Neutrophil (primary cell): ENCODE measurements at regions not wholly inside any gene's neighbourhood (a gene's known extent, or its start where the extent isn't known, plus 50 kb on each side); places are given as distances from the start of the nearest gene placed in this dataset.
"Not testable (repeated sequence)": the region's sequence is repeated elsewhere in the genome, so short reads cannot be mapped to it uniquely, and the experiment has no call there.

Experiments used
- H3K27ac ChIP-seq: fragments of 200-600 bp; sonication (generic); 2 replicates; pipeline ENCODE4 v1.5.1; 2016; ENCODE audit warnings: mild to moderate bottlenecking, moderate library complexity
- H3K27me3 ChIP-seq: fragments of 200-600 bp; sonication (generic); 2 replicates; pipeline ENCODE4 v1.6.0; 2016; ENCODE audit warnings: mild to moderate bottlenecking
- H3K36me3 ChIP-seq: fragments of 200-600 bp; sonication (generic); 2 replicates; pipeline ENCODE4 v1.5.1; 2017
- H3K4me1 ChIP-seq, 2 experiments: fragments of 200-600 bp in 1 of 2; sonication (generic) in 1 of 2; 1 replicate in 1 of 2; 2 replicates in 1 of 2; pipeline versions ENCODE4 v1.5.1 to v1.6.1; 2013 to 2016; ENCODE audit warnings: low read depth in 1 of 2, low read length in 1 of 2, mild to moderate bottlenecking in 1 of 2, moderate library complexity in 1 of 2; ENCODE audit not compliant: control insufficient read depth in 1 of 2, insufficient read depth in 1 of 2
- H3K4me3 ChIP-seq, 2 experiments: fragments of 200-600 bp in 1 of 2; sonication (generic) in 1 of 2; 1 replicate in 1 of 2; 2 replicates in 1 of 2; pipeline ENCODE4 v1.5.1; 2013 to 2016; ENCODE audit warnings: low read depth in 1 of 2, low read length in 1 of 2, mild to moderate bottlenecking in 1 of 2, moderate library complexity in 1 of 2
- H3K9me3 ChIP-seq: fragments of 200-600 bp; sonication (generic); 2 replicates; pipeline ENCODE4 v1.5.1; 2016
- TF ChIP-seq, protein P1 (sequence below): fragments of 200-600 bp; sonication (generic); IDR thresholded peaks from 2 replicates; pipeline ENCODE4 v1.5.1; 2016; ENCODE audit warnings: antibody characterized with exemption

DNA sequence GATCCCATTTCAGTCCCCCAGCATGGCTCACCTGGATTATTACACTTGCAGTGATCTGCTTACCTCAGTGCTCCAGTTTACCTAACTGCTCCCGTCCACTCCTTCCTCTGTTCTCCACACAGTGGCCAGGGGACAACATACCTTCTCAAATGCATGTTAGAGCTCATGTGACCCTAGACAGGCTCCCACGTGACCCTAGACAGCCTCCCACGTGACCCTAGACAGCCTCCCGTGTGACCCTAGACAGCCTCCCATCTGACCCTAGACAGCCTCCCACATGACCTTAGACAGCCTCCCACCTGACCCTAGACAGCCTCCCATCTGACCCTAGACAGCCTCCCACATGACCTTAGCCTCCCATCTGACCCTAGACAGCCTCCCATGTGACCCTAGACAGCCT is 226.0 kb upstream of the TMEM132C start:
- H3K4me3 ChIP-seq, result no peak overlapping the region
- TF ChIP-seq, protein P1, sequence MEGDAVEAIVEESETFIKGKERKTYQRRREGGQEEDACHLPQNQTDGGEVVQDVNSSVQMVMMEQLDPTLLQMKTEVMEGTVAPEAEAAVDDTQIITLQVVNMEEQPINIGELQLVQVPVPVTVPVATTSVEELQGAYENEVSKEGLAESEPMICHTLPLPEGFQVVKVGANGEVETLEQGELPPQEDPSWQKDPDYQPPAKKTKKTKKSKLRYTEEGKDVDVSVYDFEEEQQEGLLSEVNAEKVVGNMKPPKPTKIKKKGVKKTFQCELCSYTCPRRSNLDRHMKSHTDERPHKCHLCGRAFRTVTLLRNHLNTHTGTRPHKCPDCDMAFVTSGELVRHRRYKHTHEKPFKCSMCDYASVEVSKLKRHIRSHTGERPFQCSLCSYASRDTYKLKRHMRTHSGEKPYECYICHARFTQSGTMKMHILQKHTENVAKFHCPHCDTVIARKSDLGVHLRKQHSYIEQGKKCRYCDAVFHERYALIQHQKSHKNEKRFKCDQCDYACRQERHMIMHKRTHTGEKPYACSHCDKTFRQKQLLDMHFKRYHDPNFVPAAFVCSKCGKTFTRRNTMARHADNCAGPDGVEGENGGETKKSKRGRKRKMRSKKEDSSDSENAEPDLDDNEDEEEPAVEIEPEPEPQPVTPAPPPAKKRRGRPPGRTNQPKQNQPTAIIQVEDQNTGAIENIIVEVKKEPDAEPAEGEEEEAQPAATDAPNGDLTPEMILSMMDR, result no peak
- no peaks in the 10 kb centered on the region for H3K4me1 ChIP-seq
- H3K36me3 ChIP-seq, result no peaks in the 10 kb centered on the region
- no peaks in the 10 kb centered on the region for H3K27me3 ChIP-seq
- no peak overlapping the region for H3K27ac ChIP-seq
- H3K9me3 ChIP-seq, result no peaks in the 10 kb centered on the region

DNA sequence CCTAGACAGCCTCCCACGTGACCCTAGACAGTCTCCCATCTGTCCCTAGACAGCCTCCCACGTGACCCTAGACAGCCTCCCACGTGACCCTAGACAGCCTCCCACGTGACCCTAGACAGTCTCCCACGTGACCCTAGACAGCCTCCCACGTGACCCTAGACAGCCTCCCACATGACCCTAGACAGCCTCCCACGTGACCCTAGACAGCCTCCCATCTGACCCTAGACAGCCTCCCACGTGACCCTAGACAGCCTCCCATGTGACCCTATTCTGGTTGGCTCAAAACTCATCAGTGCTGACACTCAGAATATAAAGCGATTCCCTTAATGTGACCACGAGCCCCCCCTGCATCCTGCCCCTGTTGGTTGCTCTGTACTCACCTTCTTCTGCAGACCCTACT is 224.7 kb upstream of the TMEM132C start:
- not testable (repeated sequence) for H3K9me3 ChIP-seq, H3K27ac ChIP-seq, H3K27me3 ChIP-seq, H3K36me3 ChIP-seq, H3K4me3 ChIP-seq, H3K4me1 ChIP-seq

DNA sequence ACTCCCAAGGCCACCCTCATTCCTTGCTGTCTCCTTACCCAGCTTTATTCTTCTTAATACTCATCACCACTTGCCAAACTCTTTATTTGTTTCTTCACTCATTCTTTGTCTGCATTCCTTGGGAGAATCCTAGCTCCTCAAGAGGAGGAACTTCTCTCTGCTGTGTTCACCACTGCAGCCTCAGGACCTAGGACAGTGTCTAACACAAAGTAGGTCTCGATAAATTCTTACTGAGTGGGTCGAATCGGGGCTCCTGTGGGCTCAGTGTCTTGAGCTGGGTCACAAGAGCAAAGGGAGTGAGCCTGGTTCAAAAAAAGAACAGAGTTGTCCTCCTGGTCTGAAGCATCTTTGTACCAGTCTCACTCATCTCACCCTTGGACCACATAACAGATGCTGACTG is 224.1 kb upstream of the TMEM132C start:
- H3K4me3 ChIP-seq, result no peak overlapping the region
- H3K4me1 ChIP-seq, result no peaks in the 10 kb centered on the region
- no peaks in the 10 kb centered on the region for H3K9me3 ChIP-seq
- no peaks in the 10 kb centered on the region for H3K36me3 ChIP-seq
- H3K27ac ChIP-seq, result no peak overlapping the region
- TF ChIP-seq, protein P1, result no peak
- H3K27me3 ChIP-seq, result no peaks in the 10 kb centered on the region

DNA sequence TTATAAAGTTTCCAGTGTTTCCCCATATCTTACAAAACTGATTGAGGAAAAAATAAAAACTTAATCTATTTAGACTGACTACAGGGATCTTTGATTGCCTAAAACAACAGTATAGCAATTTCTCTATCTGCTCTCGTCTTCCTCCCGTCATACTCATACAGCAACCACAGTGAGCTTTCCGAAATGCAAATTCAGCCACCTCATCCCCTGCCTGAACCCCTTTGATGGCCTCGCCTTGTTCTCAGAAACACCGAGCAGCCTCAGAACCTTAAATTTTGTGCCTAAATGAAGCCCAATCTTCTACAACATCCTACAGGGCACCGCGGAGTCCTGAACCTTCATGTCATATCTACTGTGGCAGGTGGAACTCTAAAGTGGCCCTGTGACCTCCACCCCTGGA is 223.7 kb upstream of the TMEM132C start:
- no peaks in the 10 kb centered on the region for H3K4me1 ChIP-seq
- TF ChIP-seq, protein P1, result no peak
- H3K4me3 ChIP-seq, result no peak overlapping the region
- H3K27ac ChIP-seq, result no peak overlapping the region
- H3K27me3 ChIP-seq, result no peaks in the 10 kb centered on the region
- H3K36me3 ChIP-seq, result no peaks in the 10 kb centered on the region
- no peaks in the 10 kb centered on the region for H3K9me3 ChIP-seq

DNA sequence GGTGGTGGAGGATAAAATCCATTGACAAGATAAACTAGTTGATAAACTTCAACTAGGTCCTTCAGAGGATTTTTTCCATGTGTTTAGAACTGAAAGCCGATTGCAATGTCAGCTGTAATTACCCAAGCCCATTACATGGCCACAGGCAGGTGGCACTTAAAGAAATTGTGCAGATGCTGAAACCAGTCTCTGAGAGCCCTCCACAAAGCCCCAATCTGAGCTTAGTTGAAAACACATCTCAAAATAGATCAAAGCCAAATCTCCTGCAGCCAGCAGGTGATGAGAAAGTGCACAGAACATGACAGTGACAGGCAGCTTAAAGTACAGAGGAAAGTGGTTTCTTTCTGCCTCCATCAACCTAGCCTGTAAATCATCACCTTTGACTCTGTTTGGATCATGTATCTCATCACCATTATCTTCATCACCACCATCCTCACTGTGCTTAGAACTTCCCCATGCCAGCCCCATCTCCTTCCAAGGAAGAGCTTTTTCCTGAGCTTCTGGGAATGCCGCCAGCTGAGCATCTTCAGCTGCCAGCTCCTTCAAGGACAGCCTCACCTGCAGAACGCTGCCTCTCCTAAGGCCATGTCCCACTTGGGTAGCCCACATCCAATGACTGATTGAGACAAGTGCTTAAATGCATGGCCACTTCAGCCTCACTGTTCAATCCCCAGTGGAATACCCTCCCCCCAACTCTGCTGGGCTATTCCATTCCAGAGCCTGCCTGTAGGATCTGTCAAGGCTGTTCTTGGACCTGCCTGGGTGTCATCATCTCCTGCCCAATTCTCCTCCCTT is 219.5 kb upstream of the TMEM132C start:
- H3K27ac ChIP-seq, result no peak overlapping the region
- TF ChIP-seq, protein P1, result no peak
- no peaks in the 10 kb centered on the region for H3K9me3 ChIP-seq

DNA sequence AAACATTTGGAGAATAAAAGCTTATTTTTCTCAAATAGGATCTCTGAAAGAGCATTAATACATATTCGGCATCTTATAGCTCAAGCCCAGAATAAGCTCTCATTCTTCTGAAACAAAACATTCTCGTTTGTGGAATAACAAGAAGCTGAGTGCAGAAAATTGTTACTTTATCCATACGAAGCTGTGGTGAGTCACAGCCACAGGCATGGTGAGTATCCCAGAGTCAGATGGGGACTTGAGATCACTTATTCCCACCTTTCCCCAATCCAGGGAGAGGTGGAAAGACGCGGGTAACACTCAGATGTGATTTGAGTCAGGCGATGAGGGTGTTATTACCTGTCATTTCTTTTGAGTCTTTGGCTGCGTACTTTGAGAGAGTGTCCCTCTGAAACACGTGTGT is 214.6 kb upstream of the TMEM132C start:
- TF ChIP-seq, protein P1, result no peak
- Histone ChIP-seq H3K36me3 (no peaks in the 10 kb centered on the region), H3K9me3 (no peaks in the 10 kb centered on the region), H3K27ac (no peak overlapping the region), H3K4me3 (no peak overlapping the region), H3K4me1 (no peaks in the 10 kb centered on the region), H3K27me3 (no peaks in the 10 kb centered on the region)

More for the DNA sequence above, 219.5 kb upstream of the TMEM132C start:
- Histone ChIP-seq H3K4me1 (no peaks in the 10 kb centered on the region), H3K27me3 (no peaks in the 10 kb centered on the region), H3K4me3 (no peak overlapping the region), H3K36me3 (no peaks in the 10 kb centered on the region)
